ENCODE measurements at regions not wholly inside any gene's neighbourhood (a gene's known extent, or its start where the extent isn't known, plus 50 kb on each side); places are given as distances from the start of the nearest gene placed in this dataset.

- TF ChIP-seq CTCF (IDR thresholded peaks at IDR 0.05; ENCODE audit: borderline replicate concordance, extremely low read depth, low read length, poor library complexity, severe bottlenecking) (peak; percentile 3), EZH2 (IDR thresholded peaks at IDR 0.05; ENCODE audit: borderline replicate concordance, low read depth, low read length, severe bottlenecking) (peak; percentile 52)
These were observed 54.3 kb upstream of the HNRNPU start for GRCh38 chr1:244918421-244919319.
